ENCODE measurements at regions not wholly inside any gene's neighbourhood (a gene's known extent, or its start where the extent isn't known, plus 50 kb on each side); places are given as distances from the start of the nearest gene placed in this dataset.

- Mint-ChIP-seq H3K27me3 (ENCODE audit: low read depth) (no peaks in the 10 kb centered on the region), H3K27ac (no peak overlapping the region), H3K4me1 (no peaks in the 10 kb centered on the region), H3K9me3 (no peaks in the 10 kb centered on the region), H3K36me3 (no peaks in the 10 kb centered on the region), H3K4me3 (no peak overlapping the region)
- DNase-seq (ENCODE audit: low spot score) (no peak), ATAC-seq (no peak)
- CTCF ChIA-PET: no interaction called here
- POLR2A ChIA-PET: no interaction called here
- TF ChIP-seq ZNF396 (CRISPR knock-in tag; IDR thresholded peaks at IDR 0.05; ENCODE audit: borderline replicate concordance): no peak
- TF ChIP-seq SOX15 (CRISPR knock-in tag; IDR thresholded peaks at IDR 0.05): no peak
- TF ChIP-seq JUN (CRISPR knock-in tag; IDR thresholded peaks at IDR 0.05): no peak
- no peak for TF ChIP-seq ZNF121 (CRISPR knock-in tag; IDR thresholded peaks at IDR 0.05)
- no peak for TF ChIP-seq ERG (CRISPR knock-in tag; IDR thresholded peaks at IDR 0.05)
- no peak for TF ChIP-seq SP1 (CRISPR knock-in tag; conservative IDR thresholded peaks at IDR 0.05)
- TF ChIP-seq RORB (CRISPR knock-in tag; IDR thresholded peaks at IDR 0.05): no peak
- no peak for TF ChIP-seq KAT7 (CRISPR knock-in tag; IDR thresholded peaks at IDR 0.05; ENCODE audit: borderline replicate concordance)
- no peak for TF ChIP-seq MXD4 (CRISPR knock-in tag; IDR thresholded peaks at IDR 0.05; ENCODE audit: borderline replicate concordance)
Measured at GRCh38 chr1:192008281-192008825, 149.9 kb upstream of the RGS18 start.

GRCh38 chr1:192010406-192010805 is 147.9 kb upstream of the RGS18 start:
- POLR2A ChIA-PET: no interaction called here
- Mint-ChIP-seq H3K27me3 (ENCODE audit: low read depth) (no peaks in the 10 kb centered on the region), H3K9me3 (no peaks in the 10 kb centered on the region), H3K27ac (no peak overlapping the region), H3K4me3 (no peak overlapping the region), H3K4me1 (no peaks in the 10 kb centered on the region), H3K36me3 (no peaks in the 10 kb centered on the region)
- CTCF ChIA-PET: no interaction called here
- DNase-seq (ENCODE audit: low spot score) (no peak), ATAC-seq (no peak)
- TF ChIP-seq, protein P1, sequence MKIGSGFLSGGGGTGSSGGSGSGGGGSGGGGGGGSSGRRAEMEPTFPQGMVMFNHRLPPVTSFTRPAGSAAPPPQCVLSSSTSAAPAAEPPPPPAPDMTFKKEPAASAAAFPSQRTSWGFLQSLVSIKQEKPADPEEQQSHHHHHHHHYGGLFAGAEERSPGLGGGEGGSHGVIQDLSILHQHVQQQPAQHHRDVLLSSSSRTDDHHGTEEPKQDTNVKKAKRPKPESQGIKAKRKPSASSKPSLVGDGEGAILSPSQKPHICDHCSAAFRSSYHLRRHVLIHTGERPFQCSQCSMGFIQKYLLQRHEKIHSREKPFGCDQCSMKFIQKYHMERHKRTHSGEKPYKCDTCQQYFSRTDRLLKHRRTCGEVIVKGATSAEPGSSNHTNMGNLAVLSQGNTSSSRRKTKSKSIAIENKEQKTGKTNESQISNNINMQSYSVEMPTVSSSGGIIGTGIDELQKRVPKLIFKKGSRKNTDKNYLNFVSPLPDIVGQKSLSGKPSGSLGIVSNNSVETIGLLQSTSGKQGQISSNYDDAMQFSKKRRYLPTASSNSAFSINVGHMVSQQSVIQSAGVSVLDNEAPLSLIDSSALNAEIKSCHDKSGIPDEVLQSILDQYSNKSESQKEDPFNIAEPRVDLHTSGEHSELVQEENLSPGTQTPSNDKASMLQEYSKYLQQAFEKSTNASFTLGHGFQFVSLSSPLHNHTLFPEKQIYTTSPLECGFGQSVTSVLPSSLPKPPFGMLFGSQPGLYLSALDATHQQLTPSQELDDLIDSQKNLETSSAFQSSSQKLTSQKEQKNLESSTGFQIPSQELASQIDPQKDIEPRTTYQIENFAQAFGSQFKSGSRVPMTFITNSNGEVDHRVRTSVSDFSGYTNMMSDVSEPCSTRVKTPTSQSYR (CRISPR knock-in tag; IDR thresholded peaks at IDR 0.05): no peak
- TF ChIP-seq TCF7 (CRISPR knock-in tag; IDR thresholded peaks at IDR 0.05; ENCODE audit: low read depth) (no peak), FOXJ3 (CRISPR knock-in tag; IDR thresholded peaks at IDR 0.05; ENCODE audit: borderline replicate concordance) (no peak), MYBL2 (CRISPR knock-in tag; IDR thresholded peaks at IDR 0.05) (no peak), IRF2 (CRISPR knock-in tag; IDR thresholded peaks at IDR 0.05; ENCODE audit: borderline replicate concordance, low read depth) (no peak), ERG (CRISPR knock-in tag; IDR thresholded peaks at IDR 0.05) (no peak), ZBTB43 (CRISPR knock-in tag; IDR thresholded peaks at IDR 0.05) (no peak)
- TF ChIP-seq, protein P2, sequence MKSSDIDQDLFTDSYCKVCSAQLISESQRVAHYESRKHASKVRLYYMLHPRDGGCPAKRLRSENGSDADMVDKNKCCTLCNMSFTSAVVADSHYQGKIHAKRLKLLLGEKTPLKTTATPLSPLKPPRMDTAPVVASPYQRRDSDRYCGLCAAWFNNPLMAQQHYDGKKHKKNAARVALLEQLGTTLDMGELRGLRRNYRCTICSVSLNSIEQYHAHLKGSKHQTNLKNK (CRISPR knock-in tag; IDR thresholded peaks at IDR 0.05): no peak

DNA sequence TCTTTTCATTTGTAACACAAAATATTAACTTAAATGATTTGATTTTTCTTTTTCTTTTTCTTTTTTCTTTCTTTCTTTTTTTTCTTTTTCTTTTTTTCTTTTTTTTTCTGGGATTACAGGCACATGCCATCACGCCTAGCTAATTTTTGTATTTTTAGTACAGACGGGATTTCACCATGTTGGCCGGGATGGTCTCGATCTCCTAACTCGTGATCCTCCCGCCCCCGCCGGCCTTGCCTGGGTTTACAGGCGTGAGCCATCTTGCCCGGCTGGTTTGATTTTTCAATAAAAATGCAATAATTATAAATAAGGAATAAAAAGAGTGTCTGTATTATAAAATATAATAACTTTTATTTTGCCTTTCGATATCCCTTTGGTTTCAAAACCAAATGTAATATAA is 146.7 kb upstream of the RGS18 start:
- Mint-ChIP-seq H3K4me3 (no peak overlapping the region), H3K27me3 (ENCODE audit: low read depth) (no peaks in the 10 kb centered on the region), H3K9me3 (no peaks in the 10 kb centered on the region), H3K27ac (no peak overlapping the region), H3K4me1 (no peaks in the 10 kb centered on the region), H3K36me3 (no peaks in the 10 kb centered on the region)
- ATAC-seq (no peak), DNase-seq (ENCODE audit: low spot score) (no peak)
- CTCF ChIA-PET: no interaction called here
- POLR2A ChIA-PET: no interaction called here
- TF ChIP-seq SMAD4 (CRISPR knock-in tag; IDR thresholded peaks at IDR 0.05) (no peak), CBFB (CRISPR knock-in tag; IDR thresholded peaks at IDR 0.05; ENCODE audit: low read depth) (no peak), GRHL2 (CRISPR knock-in tag; IDR thresholded peaks at IDR 0.05; ENCODE audit: insufficient replicate concordance, severe bottlenecking) (no peak)
